Caco-2 (cell line): ENCODE measurements at regions not wholly inside any gene's neighbourhood (a gene's known extent, or its start where the extent isn't known, plus 50 kb on each side); places are given as distances from the start of the nearest gene placed in this dataset.
A peak's percentile ranks its signal among the peaks of the same experiment; 100 is the strongest.

ENCODE experiments used
- BruUV-seq: library from RNA; stranded (reverse); fragments of 400-500 nt; replicated peaks from 2 replicates; lab custom pipeline; 2021; lab: Mats Ljungman, UMichigan
- CTCF ChIA-PET: fragments of 300-600 bp; sonication (Branson Sonifier 250); formaldehyde crosslinking; loops from one replicate; lab custom pipeline; 2022; ENCODE audit warnings: antibody characterized with exemption; lab: Charles Lee
- POLR2A ChIA-PET: fragments of 300-600 bp; sonication (Branson Sonifier 250); formaldehyde crosslinking; loops from one replicate; lab custom pipeline; 2022; ENCODE audit warnings: antibody characterized with exemption; lab: Charles Lee
- DNase-seq, 2 experiments: peaks; one replicate each; pipeline versions ENCODE4 v3.0.0 to v3.0.0-alpha.2; 2020 to 2022
- H3K27me3 ChIP-seq: replicated peaks from 2 replicates; pipeline ENCODE4 v1.6.0; 2011; ENCODE audit warnings: low read length; ENCODE audit not compliant: control insufficient read depth, insufficient read depth
- H3K36me3 ChIP-seq: 2 replicates; pipeline ENCODE4 v1.5.1; 2011; ENCODE audit warnings: low read length; ENCODE audit not compliant: control insufficient read depth, insufficient read depth
- H3K4me1 ChIP-seq: fragments of 250-450 bp; sonication (Bioruptor Pico); 2 replicates; pipeline ENCODE4 v1.5.1; 2020; ENCODE audit warnings: mild to moderate bottlenecking
- H3K4me3 ChIP-seq: 2 replicates; pipeline ENCODE4 v1.5.1; 2011; ENCODE audit warnings: low read depth, mild to moderate bottlenecking, control low read depth, low read length
- H3K9me3 ChIP-seq: fragments of 250-450 bp; sonication (Bioruptor Pico); 2 replicates; pipeline ENCODE4 v1.5.1; 2020; ENCODE audit warnings: mild to moderate bottlenecking, moderate library complexity
- H3K27ac Mint-ChIP-seq: one replicate; pipeline ENCODE4 v1.8.0; 2022; ENCODE audit warnings: mixed read lengths; ENCODE audit not compliant: unreplicated experiment
- H3K27me3 Mint-ChIP-seq: one replicate; pipeline ENCODE4 v1.8.0; 2022; ENCODE audit warnings: mixed read lengths; ENCODE audit not compliant: insufficient read depth, unreplicated experiment
- H3K36me3 Mint-ChIP-seq: one replicate; pipeline ENCODE4 v1.8.0; 2022; ENCODE audit warnings: mild to moderate bottlenecking, mixed read lengths; ENCODE audit not compliant: insufficient read depth, unreplicated experiment
- H3K4me1 Mint-ChIP-seq: one replicate; pipeline ENCODE4 v1.8.0; 2022; ENCODE audit warnings: low read depth, mixed read lengths; ENCODE audit not compliant: unreplicated experiment
- H3K4me3 Mint-ChIP-seq: one replicate; pipeline ENCODE4 v1.8.0; 2022; ENCODE audit warnings: mild to moderate bottlenecking, moderate library complexity, mixed read lengths; ENCODE audit not compliant: unreplicated experiment
- H3K9me3 Mint-ChIP-seq: one replicate; pipeline ENCODE4 v1.8.0; 2022; ENCODE audit warnings: mixed read lengths; ENCODE audit not compliant: unreplicated experiment
- intact Hi-C: fragments of 100-400 bp; cut with micrococcal nuclease; formaldehyde crosslinking; loops from one replicate; pipeline ENCODE4 v1.10.0; 2022; ENCODE audit not compliant: unreplicated experiment
- TF ChIP-seq, protein P1 (sequence below), 2 experiments: fragments of 200-600 bp in 1 of 2; IDR thresholded peaks; 1 replicate in 1 of 2; 2 replicates in 1 of 2; pipeline versions ENCODE4 v1.5.1 to v1.8.0; 2011 to 2022; ENCODE audit warnings: antibody characterized with exemption in 1 of 2, control low read depth in 1 of 2, inconsistent platforms in 1 of 2, low read depth in 1 of 2, low read length in 1 of 2, mild to moderate bottlenecking in 1 of 2, moderate library complexity in 1 of 2; ENCODE audit not compliant: insufficient read depth in 1 of 2, severe bottlenecking in 1 of 2, unreplicated experiment in 1 of 2

DNA sequence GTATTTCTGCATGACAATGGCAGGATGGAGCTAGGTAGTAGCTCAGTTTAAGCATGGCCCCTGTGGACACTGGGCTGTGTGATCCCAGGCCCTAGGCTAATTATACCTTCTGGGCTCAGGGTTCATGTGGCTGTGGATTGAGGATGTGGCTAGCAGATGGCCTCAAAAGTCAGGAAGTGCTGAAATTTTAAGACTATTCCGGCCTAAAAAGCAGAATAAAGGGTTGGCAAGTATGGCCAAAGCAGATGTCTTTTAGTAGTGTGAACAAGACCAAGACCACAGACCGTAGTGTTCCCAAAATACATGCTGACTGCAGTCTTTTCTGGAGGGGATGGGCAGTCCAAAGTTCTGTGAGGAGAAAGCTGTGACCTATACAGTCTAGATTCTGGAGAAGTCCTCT is 115.7 kb upstream of the RAG2 start:
- TF ChIP-seq, protein P1, sequence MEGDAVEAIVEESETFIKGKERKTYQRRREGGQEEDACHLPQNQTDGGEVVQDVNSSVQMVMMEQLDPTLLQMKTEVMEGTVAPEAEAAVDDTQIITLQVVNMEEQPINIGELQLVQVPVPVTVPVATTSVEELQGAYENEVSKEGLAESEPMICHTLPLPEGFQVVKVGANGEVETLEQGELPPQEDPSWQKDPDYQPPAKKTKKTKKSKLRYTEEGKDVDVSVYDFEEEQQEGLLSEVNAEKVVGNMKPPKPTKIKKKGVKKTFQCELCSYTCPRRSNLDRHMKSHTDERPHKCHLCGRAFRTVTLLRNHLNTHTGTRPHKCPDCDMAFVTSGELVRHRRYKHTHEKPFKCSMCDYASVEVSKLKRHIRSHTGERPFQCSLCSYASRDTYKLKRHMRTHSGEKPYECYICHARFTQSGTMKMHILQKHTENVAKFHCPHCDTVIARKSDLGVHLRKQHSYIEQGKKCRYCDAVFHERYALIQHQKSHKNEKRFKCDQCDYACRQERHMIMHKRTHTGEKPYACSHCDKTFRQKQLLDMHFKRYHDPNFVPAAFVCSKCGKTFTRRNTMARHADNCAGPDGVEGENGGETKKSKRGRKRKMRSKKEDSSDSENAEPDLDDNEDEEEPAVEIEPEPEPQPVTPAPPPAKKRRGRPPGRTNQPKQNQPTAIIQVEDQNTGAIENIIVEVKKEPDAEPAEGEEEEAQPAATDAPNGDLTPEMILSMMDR (IDR thresholded peaks at IDR 0.05; ENCODE audit: insufficient read depth in 1 of 2, low read depth in 1 of 2, low read length in 1 of 2, severe bottlenecking in 1 of 2, unreplicated experiment in 1 of 2): no peak
- intact Hi-C loops: no loop called here
- no peaks in the 10 kb centered on the region for H3K4me1 ChIP-seq
- no peaks in the 10 kb centered on the region for H3K9me3 Mint-ChIP-seq
- POLR2A ChIA-PET: no interaction called here
- no peaks in the 10 kb centered on the region for H3K9me3 ChIP-seq
- H3K27ac Mint-ChIP-seq: no peak overlapping the region
- no peaks in the 10 kb centered on the region for H3K4me1 Mint-ChIP-seq
- H3K4me3 ChIP-seq: no peak overlapping the region
- no peaks in the 10 kb centered on the region for H3K36me3 Mint-ChIP-seq
- DNase-seq: no peak
- H3K36me3 ChIP-seq: no peaks in the 10 kb centered on the region
- peaks cover 14% of the 10 kb centered on the region for H3K27me3 Mint-ChIP-seq
- no peak overlapping the region for H3K4me3 Mint-ChIP-seq
- CTCF ChIA-PET: no interaction called here
- H3K27me3 ChIP-seq: no peaks in the 10 kb centered on the region
- BruUV-seq: no TSS peak

DNA sequence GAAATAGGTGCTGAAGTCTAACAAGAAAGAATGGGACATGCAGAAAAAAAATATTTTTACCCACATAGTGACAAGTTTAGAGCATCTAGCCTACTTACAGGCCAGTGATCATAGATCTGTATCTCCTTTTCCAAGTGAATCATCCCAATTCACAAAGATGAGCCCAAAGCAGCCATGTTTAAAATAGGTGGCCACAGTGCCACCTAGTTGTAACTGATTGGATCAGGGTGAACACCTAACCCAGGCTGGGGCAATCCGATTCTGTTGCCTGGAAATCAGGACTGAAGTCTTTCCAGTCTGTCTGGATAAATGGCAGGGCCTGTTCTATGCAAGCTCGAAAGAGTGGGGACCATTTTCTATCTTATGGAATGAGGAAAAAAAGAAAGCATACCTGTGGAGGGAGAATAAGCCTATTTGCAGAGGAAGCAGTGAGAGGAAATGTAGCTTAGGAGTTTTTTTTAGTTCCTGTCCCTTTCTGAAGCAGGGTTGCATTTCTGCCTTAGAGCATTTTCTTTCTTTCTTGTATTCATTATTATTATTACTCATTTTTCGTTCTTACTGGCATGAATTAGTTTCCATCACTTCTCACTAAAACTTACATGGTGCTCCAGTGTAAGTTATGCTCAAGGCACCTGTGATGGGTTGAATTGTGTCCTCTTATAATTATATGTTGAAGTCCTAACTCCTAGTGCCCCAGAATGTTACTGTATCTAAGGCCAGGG is 113.2 kb upstream of the RAG2 start:
- Mint-ChIP-seq H3K36me3 (no peaks in the 10 kb centered on the region), H3K4me1 (no peaks in the 10 kb centered on the region), H3K27me3 (peaks cover 14% of the 10 kb centered on the region), H3K27ac (no peak overlapping the region), H3K9me3 (no peaks in the 10 kb centered on the region), H3K4me3 (no peak overlapping the region)
- no peaks in the 10 kb centered on the region for H3K27me3 ChIP-seq
- H3K9me3 ChIP-seq: no peaks in the 10 kb centered on the region
- POLR2A ChIA-PET: interaction anchor here (0.7 kb wide), 1 partner anchor 201 kb away, joined by 4 read pairs; the partner anchor contains the start of gene TRAF6
- no TSS peak for BruUV-seq
- CTCF ChIA-PET: interaction anchor here (0.7 to 2.0 kb wide), 3 partner anchors 9 to 92 kb away, joined by 3 to 9 read pairs (median 6); no protein-coding TSS in a partner anchor
- H3K36me3 ChIP-seq: no peaks in the 10 kb centered on the region
- no peaks in the 10 kb centered on the region for H3K4me1 ChIP-seq
- H3K4me3 ChIP-seq: no peak overlapping the region
- TF ChIP-seq, protein P1 (IDR thresholded peaks at IDR 0.05; ENCODE audit: insufficient read depth in 1 of 2, low read depth in 1 of 2, low read length in 1 of 2, severe bottlenecking in 1 of 2, unreplicated experiment in 1 of 2): peak in 1 of 2 experiments; percentile 24
- DNase-seq: no peak
- intact Hi-C loops: no loop called here
